B cell (primary cell): ENCODE measurements at regions not wholly inside any gene's neighbourhood (a gene's known extent, or its start where the extent isn't known, plus 50 kb on each side); places are given as distances from the start of the nearest gene placed in this dataset.

Experiments used
- EZH2 ChIP-seq: IDR thresholded peaks from 2 replicates; pipeline ENCODE4 v1.6.1; 2012; ENCODE audit warnings: borderline replicate concordance, low read depth, mild to moderate bottlenecking, moderate library complexity, low read length; ENCODE audit not compliant: insufficient read depth, poor library complexity, severe bottlenecking
- TF ChIP-seq, protein P1 (sequence below): fragments of 200-600 bp; IDR thresholded peaks from one replicate; pipeline ENCODE4 v1.8.0; 2022; ENCODE audit warnings: antibody characterized with exemption, mild to moderate bottlenecking

DNA sequence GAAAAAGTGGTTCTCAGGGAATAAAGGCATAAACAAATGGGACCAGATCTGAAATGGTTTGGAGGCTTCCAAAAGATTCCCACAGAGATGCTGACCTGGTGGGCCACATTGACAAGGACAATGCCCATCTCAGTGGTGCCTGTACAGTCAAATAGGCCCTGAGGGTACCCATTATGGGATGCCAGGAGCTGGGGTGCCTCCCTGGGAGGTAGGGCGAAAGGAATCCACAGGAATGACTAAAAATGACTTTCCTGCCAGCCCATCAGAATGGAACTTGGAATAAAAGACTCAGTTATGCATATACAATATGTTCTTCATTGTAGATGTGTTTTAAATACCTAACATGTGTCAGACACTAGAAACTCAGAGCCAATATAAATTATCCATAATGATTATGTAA, 248.5 kb downstream of the RNF144A start:
- TF ChIP-seq, protein P1, sequence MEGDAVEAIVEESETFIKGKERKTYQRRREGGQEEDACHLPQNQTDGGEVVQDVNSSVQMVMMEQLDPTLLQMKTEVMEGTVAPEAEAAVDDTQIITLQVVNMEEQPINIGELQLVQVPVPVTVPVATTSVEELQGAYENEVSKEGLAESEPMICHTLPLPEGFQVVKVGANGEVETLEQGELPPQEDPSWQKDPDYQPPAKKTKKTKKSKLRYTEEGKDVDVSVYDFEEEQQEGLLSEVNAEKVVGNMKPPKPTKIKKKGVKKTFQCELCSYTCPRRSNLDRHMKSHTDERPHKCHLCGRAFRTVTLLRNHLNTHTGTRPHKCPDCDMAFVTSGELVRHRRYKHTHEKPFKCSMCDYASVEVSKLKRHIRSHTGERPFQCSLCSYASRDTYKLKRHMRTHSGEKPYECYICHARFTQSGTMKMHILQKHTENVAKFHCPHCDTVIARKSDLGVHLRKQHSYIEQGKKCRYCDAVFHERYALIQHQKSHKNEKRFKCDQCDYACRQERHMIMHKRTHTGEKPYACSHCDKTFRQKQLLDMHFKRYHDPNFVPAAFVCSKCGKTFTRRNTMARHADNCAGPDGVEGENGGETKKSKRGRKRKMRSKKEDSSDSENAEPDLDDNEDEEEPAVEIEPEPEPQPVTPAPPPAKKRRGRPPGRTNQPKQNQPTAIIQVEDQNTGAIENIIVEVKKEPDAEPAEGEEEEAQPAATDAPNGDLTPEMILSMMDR = no peak
- no peak for TF ChIP-seq EZH2
